ENCODE measurements at regions not wholly inside any gene's neighbourhood (a gene's known extent, or its start where the extent isn't known, plus 50 kb on each side); places are given as distances from the start of the nearest gene placed in this dataset.

GRCh38 chr9:27763831-27764230 is 190.6 kb upstream of the C9orf72 start:
- H2BK5ac ChIP-seq (ENCODE audit: low read depth, low read length, poor library complexity, severe bottlenecking), result no peak overlapping the region
- no peak overlapping the region for H3K56ac ChIP-seq (ENCODE audit: extremely low read depth, insufficient read depth, low read length)
- H3K9me3 ChIP-seq (ENCODE audit: control insufficient read depth, insufficient read depth, low read length), result no peaks in the 10 kb centered on the region
- H2AK9ac ChIP-seq (replicated peaks; ENCODE audit: low read depth, low read length, poor library complexity), result no peak overlapping the region
- H3K4me1 ChIP-seq (ENCODE audit: control insufficient read depth, insufficient read depth, low read length), result no peaks in the 10 kb centered on the region
- intact Hi-C loops (cut with micrococcal nuclease) (no loop called here), in situ Hi-C loops (cut with MboI; ENCODE audit: low sequenced_read_pairs) (no loop called here), dilution Hi-C loops (cut with HindIII; ENCODE audit: low sequenced_read_pairs, unreplicated experiment) (no loop called here)
- no peak overlapping the region for H3K4me3 ChIP-seq (ENCODE audit: insufficient read depth, low read depth, low read length)
- H2BK15ac ChIP-seq (ENCODE audit: low read depth, low read length), result no peak overlapping the region
- no peak overlapping the region for H4K8ac ChIP-seq (ENCODE audit: low read depth in 2 of 2, low read length in 2 of 2)
- H3K14ac ChIP-seq (replicated peaks; ENCODE audit: low read depth, low read length), result no peak overlapping the region
- no peak overlapping the region for H3K18ac ChIP-seq (ENCODE audit: low read depth, low read length)
- H3K27ac ChIP-seq (ENCODE audit: insufficient read depth, low read length), result no peak overlapping the region
- no peak overlapping the region for H4K5ac ChIP-seq (ENCODE audit: low read depth, low read length)
- ATAC-seq (ENCODE audit: low read depth), result no peak
- 100% methylated on average over 1 to 2 of the region's 7 CpGs for WGBS, 2 experiments (ENCODE audit: extremely low coverage in 2 of 2, insufficient read length in 1 of 2)
- H3K4ac ChIP-seq (ENCODE audit: low read depth, low read length), result no peak overlapping the region
- BruUV-seq (replicated peaks), result no TSS peak
- no peak overlapping the region for H4K91ac ChIP-seq (ENCODE audit: insufficient read depth, low read depth, low read length)
- H3K4me2 ChIP-seq (ENCODE audit: low read depth, low read length), result no peak overlapping the region
- H3K23ac ChIP-seq (ENCODE audit: low read depth, low read length), result no peak overlapping the region
- H3K36me3 ChIP-seq (ENCODE audit: control insufficient read depth, insufficient read depth, low read length), result no peaks in the 10 kb centered on the region
- TF ChIP-seq ELK1 (IDR thresholded peaks at IDR 0.05; ENCODE audit: borderline replicate concordance, low read depth, low read length) (no peak), MXI1 (IDR thresholded peaks at IDR 0.05; ENCODE audit: borderline replicate concordance, low read depth, low read length) (no peak), CTCF (conservative IDR thresholded peaks at IDR 0.05; ENCODE audit: low read depth, low read length) (no peak), NFE2L2 (IDR thresholded peaks at IDR 0.05; ENCODE audit: low read depth, low read length) (no peak), FOS (IDR thresholded peaks at IDR 0.05; ENCODE audit: low read depth, low read length) (no peak), CEBPB (IDR thresholded peaks at IDR 0.05; ENCODE audit: low read depth, low read length) (no peak), BHLHE40 (IDR thresholded peaks at IDR 0.05; ENCODE audit: low read depth, low read length) (no peak), CHD1 (IDR thresholded peaks at IDR 0.05; ENCODE audit: low read depth, low read length) (no peak), RFX5 (IDR thresholded peaks at IDR 0.05; ENCODE audit: low read depth, low read length) (no peak), USF2 (IDR thresholded peaks at IDR 0.05; ENCODE audit: low read depth, low read length) (no peak), POLR2A (IDR thresholded peaks at IDR 0.05; ENCODE audit: low read depth, low read length) (no peak), MAFK (IDR thresholded peaks at IDR 0.05; ENCODE audit: low read depth, low read length) (no peak), RAD21 (IDR thresholded peaks at IDR 0.05; ENCODE audit: low read length) (no peak), RCOR1 (IDR thresholded peaks at IDR 0.05; ENCODE audit: insufficient replicate concordance, low read length) (no peak), SMC3 (IDR thresholded peaks at IDR 0.05; ENCODE audit: low read depth, low read length) (no peak), MAZ (IDR thresholded peaks at IDR 0.05; ENCODE audit: borderline replicate concordance, low read depth, low read length) (no peak)
- H3K9me1 ChIP-seq (ENCODE audit: insufficient read depth, low read length), result no peaks in the 10 kb centered on the region
- H3K27me3 ChIP-seq (ENCODE audit: control insufficient read depth, insufficient read depth, low read length), result no peaks in the 10 kb centered on the region
- DNase-seq, result no peak
- no peak overlapping the region for H3K9ac ChIP-seq (ENCODE audit: low read depth, low read length)
- CTCF ChIA-PET, result no interaction called here
- no peak overlapping the region for H2BK20ac ChIP-seq (ENCODE audit: low read depth, low read length)
- no peaks in the 10 kb centered on the region for H4K20me1 ChIP-seq (ENCODE audit: insufficient read depth, low read length)
- no peaks in the 10 kb centered on the region for H3K79me1 ChIP-seq (ENCODE audit: low read depth in 1 of 2, low read length in 2 of 2)
- H2AFZ ChIP-seq (replicated peaks; ENCODE audit: low read length, poor library complexity), result no peak overlapping the region
- H2BK120ac ChIP-seq (ENCODE audit: low read depth, low read length), result no peak overlapping the region
- H2AK5ac ChIP-seq (ENCODE audit: low read depth, low read length), result no peak overlapping the region
- POLR2A ChIA-PET (ENCODE audit: unreplicated experiment), result no interaction called here
